ENCODE measurements at regions not wholly inside any gene's neighbourhood (a gene's known extent, or its start where the extent isn't known, plus 50 kb on each side); places are given as distances from the start of the nearest gene placed in this dataset.

GRCh38 chr3:26247712-26248111, 374.9 kb upstream of the LRRC3B start:
- ChIA-PET POLR2A (no interaction called here), CTCF (no interaction called here)
- Histone ChIP-seq H3K9me1 (replicated peaks; ENCODE audit: control insufficient read depth, extremely low read depth, insufficient read depth, low read length) (no peaks in the 10 kb centered on the region), H3K4me1 (ENCODE audit: control insufficient read depth, extremely low read depth, insufficient read depth, low read length) (no peaks in the 10 kb centered on the region), H3K27ac (ENCODE audit: insufficient read depth, low read depth, low read length) (no peak overlapping the region), H3K9ac (replicated peaks; ENCODE audit: extremely low read depth, insufficient read depth, low read length) (no peak overlapping the region), H3K9me3 (replicated peaks; ENCODE audit: control insufficient read depth, insufficient read depth, low read length) (no peaks in the 10 kb centered on the region), H2AFZ (ENCODE audit: low read depth, low read length) (no peak overlapping the region), H3K36me3 (ENCODE audit: control insufficient read depth in 2 of 2, extremely low read depth in 1 of 2, insufficient read depth in 2 of 2, low read length in 2 of 2) (no peaks in the 10 kb centered on the region), H3K27me3 (ENCODE audit: control insufficient read depth in 2 of 2, insufficient read depth in 2 of 2, low read length in 2 of 2) (no peaks in the 10 kb centered on the region), H3K4me2 (ENCODE audit: insufficient read depth, low read length) (no peak overlapping the region), H3K4me3 (replicated peaks in 1 of 3; ENCODE audit: insufficient read depth in 1 of 3, low read depth in 1 of 3, low read length in 3 of 3) (no peak overlapping the region), H4K20me1 (replicated peaks; ENCODE audit: control insufficient read depth, extremely low read depth, insufficient read depth, low read length) (no peaks in the 10 kb centered on the region), H3K79me2 (ENCODE audit: control insufficient read depth, insufficient read depth, low read length) (no peaks in the 10 kb centered on the region)
- TF ChIP-seq POLR2A (IDR thresholded peaks at IDR 0.05; ENCODE audit: low read depth, low read length) (no peak), POLR2AphosphoS5 (IDR thresholded peaks at IDR 0.05; ENCODE audit: insufficient read depth, low read depth, low read length) (no peak), EZH2 (IDR thresholded peaks at IDR 0.05; ENCODE audit: borderline replicate concordance, low read depth, low read length, severe bottlenecking) (no peak), MYC (IDR thresholded peaks at IDR 0.05; ENCODE audit: low read depth, low read length) (no peak), MAX (IDR thresholded peaks at IDR 0.05; ENCODE audit: insufficient read depth, insufficient read length) (no peak), FOS (IDR thresholded peaks at IDR 0.05; ENCODE audit: borderline replicate concordance, insufficient read depth, low read length) (no peak), CTCF (IDR thresholded peaks at IDR 0.05; ENCODE audit: extremely low read depth in 1 of 2, insufficient read depth in 1 of 2, low read depth in 1 of 2, low read length in 2 of 2) (no peak), GATA2 (IDR thresholded peaks at IDR 0.05; ENCODE audit: insufficient read depth, insufficient read length, low read depth, low read length) (no peak), JUN (IDR thresholded peaks at IDR 0.05; ENCODE audit: borderline replicate concordance, insufficient read depth, insufficient read length, low read depth) (no peak)
- no TSS peak for BruUV-seq (replicated peaks)
- DNase-seq (ENCODE audit: low read depth, low spot score): no peak
- intact Hi-C loops (cut with micrococcal nuclease) (no loop called here), dilution Hi-C loops (cut with MboI; ENCODE audit: extremely low pct_ligation_motif_present, low sequenced_read_pairs) (no loop called here)
- no peak for FAIRE-seq

Data from endothelial cell of umbilical vein (primary cell).